KMS-11 (cell line): ENCODE measurements at regions not wholly inside any gene's neighbourhood (a gene's known extent, or its start where the extent isn't known, plus 50 kb on each side); places are given as distances from the start of the nearest gene placed in this dataset.

Source experiments
- H2AFZ ChIP-seq: fragments of 200-600 bp; sonication (generic); 2 replicates; pipeline ENCODE4 v1.6.1; 2016; ENCODE audit warnings: antibody characterized with exemption, mixed run types, low read depth
- H3K27ac ChIP-seq: fragments of 200-600 bp; sonication (generic); 2 replicates; pipeline ENCODE4 v1.6.1; 2016; ENCODE audit warnings: mild to moderate bottlenecking, mixed run types
- H3K27me3 ChIP-seq: fragments of 200-600 bp; sonication (generic); 2 replicates; pipeline ENCODE4 v1.6.1; 2017; ENCODE audit warnings: mild to moderate bottlenecking, low read depth, mixed run types, moderate library complexity; ENCODE audit not compliant: insufficient read depth
- H3K36me3 ChIP-seq: fragments of 200-600 bp; sonication (generic); 2 replicates; pipeline ENCODE4 v1.6.1; 2017; ENCODE audit warnings: mild to moderate bottlenecking, mixed run types; ENCODE audit not compliant: insufficient read depth
- H3K4me1 ChIP-seq: fragments of 200-600 bp; sonication (generic); 2 replicates; pipeline ENCODE4 v1.6.1; 2016; ENCODE audit warnings: mild to moderate bottlenecking, low read depth, mixed run types; ENCODE audit not compliant: poor library complexity, severe bottlenecking
- H3K4me2 ChIP-seq: fragments of 200-600 bp; sonication (generic); 2 replicates; pipeline ENCODE4 v1.7.0; 2016; ENCODE audit warnings: mild to moderate bottlenecking, mixed run types
- H3K4me3 ChIP-seq: fragments of 200-600 bp; sonication (generic); IDR thresholded peaks from 2 replicates; pipeline ENCODE4 v1.6.1; 2017; ENCODE audit warnings: low read depth, low read length, mixed read lengths; ENCODE audit not compliant: insufficient read depth
- H3K79me2 ChIP-seq: fragments of 200-600 bp; sonication (generic); 2 replicates; pipeline ENCODE4 v1.6.1; 2016; ENCODE audit warnings: low read depth, mixed run types; ENCODE audit not compliant: insufficient read depth
- H3K9ac ChIP-seq: fragments of 200-600 bp; sonication (generic); 2 replicates; pipeline ENCODE4 v1.6.1; 2016; ENCODE audit warnings: mild to moderate bottlenecking, mixed run types
- H4K20me1 ChIP-seq: fragments of 200-600 bp; sonication (generic); 2 replicates; pipeline ENCODE4 v1.6.1; 2016; ENCODE audit warnings: mild to moderate bottlenecking, mixed run types; ENCODE audit not compliant: insufficient read depth
- TF ChIP-seq, protein P1 (sequence below): fragments of 200-600 bp; sonication (generic); conservative IDR thresholded peaks from 2 replicates; pipeline ENCODE4 v1.6.1; 2017; ENCODE audit warnings: low read depth, mild to moderate bottlenecking, antibody characterized with exemption, low read length, moderate library complexity, mixed read lengths

GRCh38 chr7:92916770-92917224, 80.4 kb upstream of the CDK6 start:
- Histone ChIP-seq H3K9ac (no peak overlapping the region), H4K20me1 (no peaks in the 10 kb centered on the region), H3K27ac (no peak overlapping the region), H3K36me3 (no peaks in the 10 kb centered on the region), H3K4me3 (no peak overlapping the region), H3K4me2 (no peak overlapping the region), H3K4me1 (no peaks in the 10 kb centered on the region), H3K79me2 (no peaks in the 10 kb centered on the region), H3K27me3 (no peaks in the 10 kb centered on the region), H2AFZ (no peak overlapping the region)
- TF ChIP-seq, protein P1, sequence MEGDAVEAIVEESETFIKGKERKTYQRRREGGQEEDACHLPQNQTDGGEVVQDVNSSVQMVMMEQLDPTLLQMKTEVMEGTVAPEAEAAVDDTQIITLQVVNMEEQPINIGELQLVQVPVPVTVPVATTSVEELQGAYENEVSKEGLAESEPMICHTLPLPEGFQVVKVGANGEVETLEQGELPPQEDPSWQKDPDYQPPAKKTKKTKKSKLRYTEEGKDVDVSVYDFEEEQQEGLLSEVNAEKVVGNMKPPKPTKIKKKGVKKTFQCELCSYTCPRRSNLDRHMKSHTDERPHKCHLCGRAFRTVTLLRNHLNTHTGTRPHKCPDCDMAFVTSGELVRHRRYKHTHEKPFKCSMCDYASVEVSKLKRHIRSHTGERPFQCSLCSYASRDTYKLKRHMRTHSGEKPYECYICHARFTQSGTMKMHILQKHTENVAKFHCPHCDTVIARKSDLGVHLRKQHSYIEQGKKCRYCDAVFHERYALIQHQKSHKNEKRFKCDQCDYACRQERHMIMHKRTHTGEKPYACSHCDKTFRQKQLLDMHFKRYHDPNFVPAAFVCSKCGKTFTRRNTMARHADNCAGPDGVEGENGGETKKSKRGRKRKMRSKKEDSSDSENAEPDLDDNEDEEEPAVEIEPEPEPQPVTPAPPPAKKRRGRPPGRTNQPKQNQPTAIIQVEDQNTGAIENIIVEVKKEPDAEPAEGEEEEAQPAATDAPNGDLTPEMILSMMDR: no peak

DNA sequence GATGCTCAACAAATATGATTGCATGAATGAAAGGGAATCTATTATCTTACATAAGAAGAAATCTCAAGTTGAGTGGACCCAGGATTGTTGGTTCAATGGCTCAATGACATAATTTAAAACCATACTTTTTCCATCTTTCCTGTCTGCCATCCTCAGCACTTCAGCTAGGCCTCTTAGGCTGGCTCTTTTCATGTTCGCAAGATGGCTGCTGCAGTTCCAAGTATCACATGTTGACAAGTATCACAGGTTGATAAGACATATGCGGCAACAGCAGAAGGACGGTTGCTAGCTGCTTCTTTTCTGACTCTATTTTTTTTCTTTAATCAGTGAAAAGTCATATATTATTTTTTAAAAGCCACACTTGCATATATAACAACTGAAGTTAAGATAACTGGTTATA, 79.0 kb upstream of the CDK6 start:
- TF ChIP-seq, protein P1: no peak
- H2AFZ ChIP-seq: no peak overlapping the region

GRCh38 chr7:92914645-92915044, 78.3 kb upstream of the CDK6 start:
- H3K9ac ChIP-seq: no peak overlapping the region
- no peak overlapping the region for H3K27ac ChIP-seq

More for the DNA sequence above, 79.0 kb upstream of the CDK6 start:
- Histone ChIP-seq H3K36me3 (no peaks in the 10 kb centered on the region), H3K4me3 (no peak overlapping the region), H3K79me2 (no peaks in the 10 kb centered on the region), H3K27ac (no peak overlapping the region), H3K9ac (no peak overlapping the region), H3K27me3 (no peaks in the 10 kb centered on the region), H3K4me2 (no peak overlapping the region), H3K4me1 (no peaks in the 10 kb centered on the region), H4K20me1 (no peaks in the 10 kb centered on the region)

DNA sequence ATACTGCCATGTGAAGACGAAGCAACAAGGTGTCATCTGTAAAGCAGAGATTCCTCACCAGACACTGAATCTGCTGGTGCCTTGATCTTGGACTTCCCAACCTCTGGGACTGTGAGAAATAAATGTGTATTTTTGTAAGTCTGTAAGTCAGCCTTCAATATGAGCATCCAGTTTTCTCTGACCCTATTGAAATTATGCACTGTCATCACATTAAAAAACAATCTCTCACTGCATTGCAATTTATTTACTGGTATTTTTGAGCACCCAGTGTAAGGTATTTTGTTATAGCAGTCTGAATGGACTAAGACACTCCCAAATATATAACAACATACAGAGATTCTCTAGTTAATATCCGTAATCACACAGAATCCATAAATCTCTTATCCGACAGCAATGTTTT, 77.5 kb upstream of the CDK6 start:
- no peak overlapping the region for H3K9ac ChIP-seq
- no peak overlapping the region for H3K4me2 ChIP-seq
- no peaks in the 10 kb centered on the region for H3K36me3 ChIP-seq
- H3K27ac ChIP-seq: no peak overlapping the region
- H3K4me3 ChIP-seq: no peak overlapping the region
- H3K4me1 ChIP-seq: no peaks in the 10 kb centered on the region
- no peaks in the 10 kb centered on the region for H3K79me2 ChIP-seq
- TF ChIP-seq, protein P1: no peak
- H2AFZ ChIP-seq: no peak overlapping the region
- H4K20me1 ChIP-seq: no peaks in the 10 kb centered on the region
- no peaks in the 10 kb centered on the region for H3K27me3 ChIP-seq

More at GRCh38 chr7:92914645-92915044, 78.3 kb upstream of the CDK6 start:
- Histone ChIP-seq H3K4me3 (no peak overlapping the region), H3K79me2 (no peaks in the 10 kb centered on the region), H3K4me1 (no peaks in the 10 kb centered on the region), H3K27me3 (no peaks in the 10 kb centered on the region), H3K4me2 (no peak overlapping the region), H4K20me1 (no peaks in the 10 kb centered on the region), H2AFZ (no peak overlapping the region), H3K36me3 (no peaks in the 10 kb centered on the region)
- TF ChIP-seq, protein P1: no peak

DNA sequence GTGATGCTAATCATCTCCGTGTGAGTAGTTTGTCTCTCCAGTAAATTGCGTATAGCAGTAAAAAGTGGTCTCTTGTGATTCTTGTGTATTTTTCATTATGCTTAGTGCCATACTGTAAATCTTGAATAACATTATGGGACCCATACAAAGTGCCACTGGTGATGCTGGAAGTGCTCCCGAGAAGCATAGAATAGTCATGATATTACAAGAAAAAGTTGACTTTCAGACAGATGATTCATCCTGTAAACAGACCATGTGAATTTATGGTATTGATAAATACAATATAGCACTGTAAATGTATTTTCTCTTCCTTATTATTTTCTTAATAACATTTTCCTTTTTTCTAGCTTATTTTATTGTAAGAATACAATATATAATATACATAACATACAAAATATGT, 74.6 kb upstream of the CDK6 start:
- TF ChIP-seq, protein P1: no peak
- Histone ChIP-seq H3K4me1 (no peaks in the 10 kb centered on the region), H3K36me3 (no peaks in the 10 kb centered on the region), H4K20me1 (no peaks in the 10 kb centered on the region), H3K4me3 (no peak overlapping the region), H2AFZ (no peak overlapping the region), H3K9ac (no peak overlapping the region), H3K27ac (no peak overlapping the region), H3K4me2 (no peak overlapping the region), H3K79me2 (no peaks in the 10 kb centered on the region), H3K27me3 (no peaks in the 10 kb centered on the region)
